ENCODE measurements at regions not wholly inside any gene's neighbourhood (a gene's known extent, or its start where the extent isn't known, plus 50 kb on each side); places are given as distances from the start of the nearest gene placed in this dataset.
A peak's percentile ranks its signal among the peaks of the same experiment; 100 is the strongest.

- DNase-seq (ENCODE audit: low read depth): no peak
- H3K4me3 ChIP-seq (ENCODE audit: low read length): no peak overlapping the region
- no peak for TF ChIP-seq CTCF (conservative IDR thresholded peaks at IDR 0.05; ENCODE audit: low read depth, low read length)
These were observed 372.4 kb downstream of the TGFB2 start for GRCh38 chr1:218717575-218717974.

- no peak overlapping the region for H3K4me3 ChIP-seq (ENCODE audit: low read length)
- TF ChIP-seq CTCF (conservative IDR thresholded peaks at IDR 0.05; ENCODE audit: low read depth, low read length): no peak
- DNase-seq (ENCODE audit: low read depth): no peak
These were observed 373.1 kb downstream of the TGFB2 start for GRCh38 chr1:218718206-218718605.

GRCh38 chr1:218718977-218719376, 373.8 kb downstream of the TGFB2 start:
- TF ChIP-seq CTCF (conservative IDR thresholded peaks at IDR 0.05; ENCODE audit: low read depth, low read length): no peak
- peak; percentile 77 for DNase-seq (ENCODE audit: low read depth)
- H3K4me3 ChIP-seq (ENCODE audit: low read length): no peak overlapping the region

- H3K4me3 ChIP-seq (ENCODE audit: low read length): no peak overlapping the region
- DNase-seq (ENCODE audit: low read depth): no peak
- TF ChIP-seq CTCF (conservative IDR thresholded peaks at IDR 0.05; ENCODE audit: low read depth, low read length): no peak
These were observed 383.9 kb downstream of the TGFB2 start for GRCh38 chr1:218728898-218729565.

GRCh38 chr1:218735436-218736032, 390.4 kb downstream of the TGFB2 start:
- no peak overlapping the region for H3K4me3 ChIP-seq (ENCODE audit: low read length)
- no peak for TF ChIP-seq CTCF (conservative IDR thresholded peaks at IDR 0.05; ENCODE audit: low read depth, low read length)
- DNase-seq (ENCODE audit: low read depth): no peak

- H3K4me3 ChIP-seq (ENCODE audit: low read length): no peak overlapping the region
- DNase-seq (ENCODE audit: low read depth): no peak
- TF ChIP-seq CTCF (conservative IDR thresholded peaks at IDR 0.05; ENCODE audit: low read depth, low read length): no peak
These were observed 394.3 kb downstream of the TGFB2 start for GRCh38 chr1:218739426-218739825.

GRCh38 chr1:218741852-218742251, 396.7 kb downstream of the TGFB2 start:
- TF ChIP-seq CTCF (conservative IDR thresholded peaks at IDR 0.05; ENCODE audit: low read depth, low read length): no peak
- no peak for DNase-seq (ENCODE audit: low read depth)
- H3K4me3 ChIP-seq (ENCODE audit: low read length): no peak overlapping the region
